HG02571 (cell line): ENCODE measurements at regions not wholly inside any gene's neighbourhood (a gene's known extent, or its start where the extent isn't known, plus 50 kb on each side); places are given as distances from the start of the nearest gene placed in this dataset.

Source experiments
- ATAC-seq: cut with Tn5 transposase; IDR thresholded peaks from one replicate; pipeline ENCODE4 v1.9.1; 2021; ENCODE audit warnings: mild to moderate bottlenecking, moderate library complexity; ENCODE audit not compliant: unreplicated experiment

- peak; percentile 93 for ATAC-seq
Observed at GRCh38 chr7:86949052-86949778, 110.2 kb downstream of the ELAPOR2 start.

- ATAC-seq, result no peak
Observed at GRCh38 chr7:86947929-86948328, 111.5 kb downstream of the ELAPOR2 start.

GRCh38 chr7:86943447-86943846 lies 116.0 kb downstream of the ELAPOR2 start:
- no peak for ATAC-seq

- ATAC-seq, result no peak
Observed at GRCh38 chr7:86942995-86943394, 116.5 kb downstream of the ELAPOR2 start.

GRCh38 chr7:86942081-86942480 lies 117.4 kb downstream of the ELAPOR2 start:
- ATAC-seq, result no peak

- peak; percentile 72 for ATAC-seq
Observed at GRCh38 chr7:86939197-86939814, 120.1 kb downstream of the ELAPOR2 start.

- ATAC-seq, result no peak
Observed at GRCh38 chr7:86937363-86937878, 122.0 kb downstream of the ELAPOR2 start.

GRCh38 chr7:86933295-86933845 lies 126.1 kb downstream of the ELAPOR2 start:
- ATAC-seq, result no peak

GRCh38 chr7:86932038-86932512 lies 127.4 kb downstream of the ELAPOR2 start:
- no peak for ATAC-seq

- no peak for ATAC-seq
Observed at GRCh38 chr7:86931439-86931838, 128.0 kb downstream of the ELAPOR2 start.

GRCh38 chr7:86930554-86931307 lies 128.7 kb downstream of the ELAPOR2 start:
- no peak for ATAC-seq

GRCh38 chr7:86929293-86930109 lies 130.0 kb downstream of the ELAPOR2 start:
- no peak for ATAC-seq

- ATAC-seq, result no peak
Observed at GRCh38 chr7:86928308-86928707, 131.1 kb downstream of the ELAPOR2 start.

- ATAC-seq, result peak; percentile 49
Observed at GRCh38 chr7:86926732-86927131, 132.7 kb downstream of the ELAPOR2 start.

- ATAC-seq, result no peak
Observed at GRCh38 chr7:86925221-86925620, 134.2 kb downstream of the ELAPOR2 start.

- no peak for ATAC-seq
Observed at GRCh38 chr7:86923527-86923926, 135.9 kb downstream of the ELAPOR2 start.

GRCh38 chr7:86920154-86920553 lies 139.3 kb downstream of the ELAPOR2 start:
- ATAC-seq, result no peak

- ATAC-seq, result no peak
Observed at GRCh38 chr7:86918245-86918644, 141.2 kb downstream of the ELAPOR2 start.

- ATAC-seq, result no peak
Observed at GRCh38 chr7:86916277-86916825, 143.1 kb downstream of the ELAPOR2 start.

- ATAC-seq, result no peak
Observed at GRCh38 chr7:86914551-86914950, 144.9 kb downstream of the ELAPOR2 start.
